GM23338 (cell line): ENCODE measurements at regions not wholly inside any gene's neighbourhood (a gene's known extent, or its start where the extent isn't known, plus 50 kb on each side); places are given as distances from the start of the nearest gene placed in this dataset.

ENCODE experiments used
- ATAC-seq: fragments of 200-7000 bp; cut with Tn5 transposase; 3 replicates; pipeline ENCODE4 v1.9.1; 2020
- DNase-seq: peaks from one replicate; pipeline ENCODE4 v3.0.0-alpha.2; 2015; ENCODE audit warnings: low spot score
- H2AFZ ChIP-seq: fragments of 200-600 bp; sonication (generic); 2 replicates; pipeline ENCODE4 v1.8.0; 2016; ENCODE audit warnings: antibody characterized with exemption, mild to moderate bottlenecking, moderate library complexity
- H3F3A ChIP-seq: fragments of 200-600 bp; sonication (generic); replicated peaks from 2 replicates; pipeline ENCODE4 v1.8.0; 2017; ENCODE audit warnings: antibody characterized with exemption, mixed run types, low read depth
- H3K27ac ChIP-seq: fragments of 200-600 bp; sonication (generic); 2 replicates; pipeline ENCODE4 v1.6.1; 2016; ENCODE audit warnings: low read depth
- H3K27me3 ChIP-seq: fragments of 200-600 bp; sonication (generic); 2 replicates; pipeline ENCODE4 v1.8.0; 2016; ENCODE audit warnings: mild to moderate bottlenecking, mixed run types, moderate library complexity; ENCODE audit not compliant: insufficient read depth
- H3K36me3 ChIP-seq: fragments of 200-600 bp; sonication (generic); 2 replicates; pipeline ENCODE4 v1.8.0; 2016; ENCODE audit warnings: mild to moderate bottlenecking; ENCODE audit not compliant: insufficient read depth
- H3K4me1 ChIP-seq: fragments of 200-600 bp; sonication (generic); 2 replicates; pipeline ENCODE4 v1.8.0; 2016; ENCODE audit warnings: mild to moderate bottlenecking, moderate library complexity; ENCODE audit not compliant: insufficient read depth
- H3K4me2 ChIP-seq: fragments of 200-600 bp; sonication (generic); 2 replicates; pipeline ENCODE4 v1.7.1; 2017; ENCODE audit warnings: mixed run types
- H3K4me3 ChIP-seq: fragments of 200-600 bp; sonication (generic); 2 replicates; pipeline ENCODE4 v1.6.1; 2016; ENCODE audit warnings: mixed run types
- H3K79me2 ChIP-seq: fragments of 200-600 bp; sonication (generic); replicated peaks from 2 replicates; pipeline ENCODE4 v1.8.0; 2017; ENCODE audit warnings: mild to moderate bottlenecking; ENCODE audit not compliant: insufficient read depth
- H3K9me2 ChIP-seq: fragments of 200-600 bp; sonication (generic); 2 replicates; pipeline ENCODE4 v1.8.0; 2017; ENCODE audit not compliant: insufficient read depth
- H4K20me1 ChIP-seq: fragments of 200-600 bp; sonication (generic); replicated peaks from 2 replicates; pipeline ENCODE4 v1.8.0; 2017; ENCODE audit warnings: mild to moderate bottlenecking; ENCODE audit not compliant: insufficient read depth
- H3K27ac Mint-ChIP-seq: 2 replicates; pipeline ENCODE4 v1.8.0; 2020; ENCODE audit warnings: inconsistent platforms, mild to moderate bottlenecking, moderate library complexity, mixed read lengths
- H3K27me3 Mint-ChIP-seq: 3 replicates; pipeline ENCODE4 v1.8.0; 2022; ENCODE audit warnings: low read depth, mild to moderate bottlenecking, moderate library complexity, mixed read lengths, inconsistent platforms; ENCODE audit not compliant: insufficient read depth, poor library complexity
- H3K36me3 Mint-ChIP-seq: 3 replicates; pipeline ENCODE4 v1.8.0; 2021; ENCODE audit warnings: low read depth, mild to moderate bottlenecking, inconsistent platforms, moderate library complexity, mixed read lengths
- H3K4me1 Mint-ChIP-seq: 3 replicates; pipeline ENCODE4 v1.8.0; 2020; ENCODE audit warnings: mild to moderate bottlenecking, inconsistent platforms, mixed read lengths
- H3K4me3 Mint-ChIP-seq: 3 replicates; pipeline ENCODE4 v1.8.0; 2021; ENCODE audit warnings: moderate library complexity, mild to moderate bottlenecking, inconsistent platforms, mixed read lengths
- H3K9me3 Mint-ChIP-seq: 3 replicates; pipeline ENCODE4 v1.8.0; 2020; ENCODE audit warnings: moderate library complexity, mild to moderate bottlenecking, inconsistent platforms, mixed read lengths
- CREB1 ChIP-seq: fragments of 250-450 bp; sonication (Bioruptor Pico); IDR thresholded peaks from 2 replicates; pipeline ENCODE4 v1.5.0; 2020; ENCODE audit warnings: low read depth, mild to moderate bottlenecking, moderate library complexity
- EZH2 ChIP-seq: fragments of 200-600 bp; sonication (generic); IDR thresholded peaks from one replicate; pipeline ENCODE4 v1.8.0; 2017; ENCODE audit warnings: antibody characterized with exemption, mild to moderate bottlenecking, low read depth; ENCODE audit not compliant: unreplicated experiment
- EZH2phosphoT487 ChIP-seq: fragments of 200-600 bp; sonication (generic); IDR thresholded peaks from one replicate; pipeline ENCODE4 v1.8.1; 2018; ENCODE audit warnings: antibody characterized with exemption; ENCODE audit not compliant: unreplicated experiment
- JUNB ChIP-seq: IDR thresholded peaks from one replicate; pipeline ENCODE4 v1.6.1; 2016; ENCODE audit warnings: antibody characterized with exemption; ENCODE audit not compliant: unreplicated experiment
- NANOG ChIP-seq: IDR thresholded peaks from 2 replicates; pipeline ENCODE4 v1.6.1; 2016; ENCODE audit warnings: antibody characterized with exemption, borderline replicate concordance
- POLR2AphosphoS5 ChIP-seq: IDR thresholded peaks from 2 replicates; pipeline ENCODE4 v1.6.1; 2016; ENCODE audit warnings: antibody characterized with exemption, low read depth
- STAT1 ChIP-seq: IDR thresholded peaks from one replicate; pipeline ENCODE4 v1.6.1; 2016; ENCODE audit warnings: antibody characterized with exemption; ENCODE audit not compliant: unreplicated experiment
- ZNF114 ChIP-seq: fragments of 250-450 bp; sonication (Bioruptor Pico); IDR thresholded peaks from 2 replicates; pipeline ENCODE4 v1.5.0; 2020; ENCODE audit warnings: mild to moderate bottlenecking, moderate library complexity
- ZNF331 ChIP-seq: fragments of 250-450 bp; sonication (Bioruptor Pico); IDR thresholded peaks from 2 replicates; pipeline ENCODE4 v1.5.0; 2020; ENCODE audit warnings: low read depth, mild to moderate bottlenecking, moderate library complexity
- ZNF462 ChIP-seq: fragments of 250-450 bp; sonication (Bioruptor Pico); IDR thresholded peaks from 2 replicates; pipeline ENCODE4 v1.5.0; 2020; ENCODE audit warnings: mild to moderate bottlenecking, moderate library complexity
- TF ChIP-seq, protein P1 (sequence below): IDR thresholded peaks from one replicate; pipeline ENCODE4 v1.6.1; 2018; ENCODE audit warnings: antibody characterized with exemption; ENCODE audit not compliant: unreplicated experiment
- TF ChIP-seq, protein P2 (sequence below): IDR thresholded peaks from 2 replicates; pipeline ENCODE4 v1.6.1; 2016; ENCODE audit warnings: antibody characterized with exemption
- TF ChIP-seq, protein P3 (sequence below), 2 experiments: fragments of 200-600 bp in 1 of 2; sonication (generic) in 1 of 2; conservative IDR thresholded peaks; 2 replicates each; pipeline versions ENCODE4 v1.5.1 to v1.6.1; 2016 to 2017; ENCODE audit warnings: antibody characterized with exemption in 2 of 2, low read depth in 2 of 2, mild to moderate bottlenecking in 2 of 2, moderate library complexity in 1 of 2

- Histone ChIP-seq H3F3A (no peaks in the 10 kb centered on the region), H3K36me3 (no peaks in the 10 kb centered on the region), H4K20me1 (no peaks in the 10 kb centered on the region), H3K4me3 (no peak overlapping the region), H3K27ac (no peak overlapping the region), H3K27me3 (no peaks in the 10 kb centered on the region), H3K9me2 (peaks cover 9% of the 10 kb centered on the region), H2AFZ (no peak overlapping the region), H3K4me2 (no peak overlapping the region), H3K4me1 (no peaks in the 10 kb centered on the region), H3K79me2 (no peaks in the 10 kb centered on the region)
- no peak overlapping the region for H3K4me3 Mint-ChIP-seq
- H3K4me1 Mint-ChIP-seq, result no peaks in the 10 kb centered on the region
- peaks cover 9% of the 10 kb centered on the region; the same call in 2 of the 3 replicates for H3K36me3 Mint-ChIP-seq
- ATAC-seq, result no peak
- DNase-seq, result no peak
- TF ChIP-seq ZNF462 (CRISPR knock-in tag), result no peak
- no peak for TF ChIP-seq NANOG
- no peak for TF ChIP-seq EZH2phosphoT487
- no peak for TF ChIP-seq POLR2AphosphoS5
- no peak for TF ChIP-seq JUNB
- no peak for TF ChIP-seq ZNF331 (CRISPR knock-in tag)
- TF ChIP-seq CREB1 (CRISPR knock-in tag), result no peak
- TF ChIP-seq, protein P1, sequence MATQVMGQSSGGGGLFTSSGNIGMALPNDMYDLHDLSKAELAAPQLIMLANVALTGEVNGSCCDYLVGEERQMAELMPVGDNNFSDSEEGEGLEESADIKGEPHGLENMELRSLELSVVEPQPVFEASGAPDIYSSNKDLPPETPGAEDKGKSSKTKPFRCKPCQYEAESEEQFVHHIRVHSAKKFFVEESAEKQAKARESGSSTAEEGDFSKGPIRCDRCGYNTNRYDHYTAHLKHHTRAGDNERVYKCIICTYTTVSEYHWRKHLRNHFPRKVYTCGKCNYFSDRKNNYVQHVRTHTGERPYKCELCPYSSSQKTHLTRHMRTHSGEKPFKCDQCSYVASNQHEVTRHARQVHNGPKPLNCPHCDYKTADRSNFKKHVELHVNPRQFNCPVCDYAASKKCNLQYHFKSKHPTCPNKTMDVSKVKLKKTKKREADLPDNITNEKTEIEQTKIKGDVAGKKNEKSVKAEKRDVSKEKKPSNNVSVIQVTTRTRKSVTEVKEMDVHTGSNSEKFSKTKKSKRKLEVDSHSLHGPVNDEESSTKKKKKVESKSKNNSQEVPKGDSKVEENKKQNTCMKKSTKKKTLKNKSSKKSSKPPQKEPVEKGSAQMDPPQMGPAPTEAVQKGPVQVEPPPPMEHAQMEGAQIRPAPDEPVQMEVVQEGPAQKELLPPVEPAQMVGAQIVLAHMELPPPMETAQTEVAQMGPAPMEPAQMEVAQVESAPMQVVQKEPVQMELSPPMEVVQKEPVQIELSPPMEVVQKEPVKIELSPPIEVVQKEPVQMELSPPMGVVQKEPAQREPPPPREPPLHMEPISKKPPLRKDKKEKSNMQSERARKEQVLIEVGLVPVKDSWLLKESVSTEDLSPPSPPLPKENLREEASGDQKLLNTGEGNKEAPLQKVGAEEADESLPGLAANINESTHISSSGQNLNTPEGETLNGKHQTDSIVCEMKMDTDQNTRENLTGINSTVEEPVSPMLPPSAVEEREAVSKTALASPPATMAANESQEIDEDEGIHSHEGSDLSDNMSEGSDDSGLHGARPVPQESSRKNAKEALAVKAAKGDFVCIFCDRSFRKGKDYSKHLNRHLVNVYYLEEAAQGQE, result no peak
- no peak for TF ChIP-seq EZH2
- TF ChIP-seq, protein P2, sequence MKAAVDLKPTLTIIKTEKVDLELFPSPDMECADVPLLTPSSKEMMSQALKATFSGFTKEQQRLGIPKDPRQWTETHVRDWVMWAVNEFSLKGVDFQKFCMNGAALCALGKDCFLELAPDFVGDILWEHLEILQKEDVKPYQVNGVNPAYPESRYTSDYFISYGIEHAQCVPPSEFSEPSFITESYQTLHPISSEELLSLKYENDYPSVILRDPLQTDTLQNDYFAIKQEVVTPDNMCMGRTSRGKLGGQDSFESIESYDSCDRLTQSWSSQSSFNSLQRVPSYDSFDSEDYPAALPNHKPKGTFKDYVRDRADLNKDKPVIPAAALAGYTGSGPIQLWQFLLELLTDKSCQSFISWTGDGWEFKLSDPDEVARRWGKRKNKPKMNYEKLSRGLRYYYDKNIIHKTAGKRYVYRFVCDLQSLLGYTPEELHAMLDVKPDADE, result no peak
- TF ChIP-seq, protein P3, sequence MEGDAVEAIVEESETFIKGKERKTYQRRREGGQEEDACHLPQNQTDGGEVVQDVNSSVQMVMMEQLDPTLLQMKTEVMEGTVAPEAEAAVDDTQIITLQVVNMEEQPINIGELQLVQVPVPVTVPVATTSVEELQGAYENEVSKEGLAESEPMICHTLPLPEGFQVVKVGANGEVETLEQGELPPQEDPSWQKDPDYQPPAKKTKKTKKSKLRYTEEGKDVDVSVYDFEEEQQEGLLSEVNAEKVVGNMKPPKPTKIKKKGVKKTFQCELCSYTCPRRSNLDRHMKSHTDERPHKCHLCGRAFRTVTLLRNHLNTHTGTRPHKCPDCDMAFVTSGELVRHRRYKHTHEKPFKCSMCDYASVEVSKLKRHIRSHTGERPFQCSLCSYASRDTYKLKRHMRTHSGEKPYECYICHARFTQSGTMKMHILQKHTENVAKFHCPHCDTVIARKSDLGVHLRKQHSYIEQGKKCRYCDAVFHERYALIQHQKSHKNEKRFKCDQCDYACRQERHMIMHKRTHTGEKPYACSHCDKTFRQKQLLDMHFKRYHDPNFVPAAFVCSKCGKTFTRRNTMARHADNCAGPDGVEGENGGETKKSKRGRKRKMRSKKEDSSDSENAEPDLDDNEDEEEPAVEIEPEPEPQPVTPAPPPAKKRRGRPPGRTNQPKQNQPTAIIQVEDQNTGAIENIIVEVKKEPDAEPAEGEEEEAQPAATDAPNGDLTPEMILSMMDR (conservative IDR thresholded peaks at IDR 0.05; ENCODE audit: low read depth in 2 of 2), result no peak
- TF ChIP-seq ZNF114, result no peak
- TF ChIP-seq STAT1, result no peak
- H3K27ac Mint-ChIP-seq, result no peak overlapping the region
- peaks cover 10% of the 10 kb centered on the region for H3K9me3 Mint-ChIP-seq
- H3K27me3 Mint-ChIP-seq, result no peaks in the 10 kb centered on the region
These were observed 252.9 kb upstream of the ANKH start for GRCh38 chr5:15124461-15124860.
